HG02943 (cell line): ENCODE measurements at regions not wholly inside any gene's neighbourhood (a gene's known extent, or its start where the extent isn't known, plus 50 kb on each side); places are given as distances from the start of the nearest gene placed in this dataset.

Source experiments
- ATAC-seq: cut with Tn5 transposase; IDR thresholded peaks from one replicate; pipeline ENCODE4 v1.9.1; 2021; ENCODE audit warnings: mild to moderate bottlenecking, low read depth, moderate library complexity; ENCODE audit not compliant: unreplicated experiment

- ATAC-seq, result no peak
These were observed 188.0 kb upstream of the HDDC2 start for GRCh38 chr6:125489579-125490285.

DNA sequence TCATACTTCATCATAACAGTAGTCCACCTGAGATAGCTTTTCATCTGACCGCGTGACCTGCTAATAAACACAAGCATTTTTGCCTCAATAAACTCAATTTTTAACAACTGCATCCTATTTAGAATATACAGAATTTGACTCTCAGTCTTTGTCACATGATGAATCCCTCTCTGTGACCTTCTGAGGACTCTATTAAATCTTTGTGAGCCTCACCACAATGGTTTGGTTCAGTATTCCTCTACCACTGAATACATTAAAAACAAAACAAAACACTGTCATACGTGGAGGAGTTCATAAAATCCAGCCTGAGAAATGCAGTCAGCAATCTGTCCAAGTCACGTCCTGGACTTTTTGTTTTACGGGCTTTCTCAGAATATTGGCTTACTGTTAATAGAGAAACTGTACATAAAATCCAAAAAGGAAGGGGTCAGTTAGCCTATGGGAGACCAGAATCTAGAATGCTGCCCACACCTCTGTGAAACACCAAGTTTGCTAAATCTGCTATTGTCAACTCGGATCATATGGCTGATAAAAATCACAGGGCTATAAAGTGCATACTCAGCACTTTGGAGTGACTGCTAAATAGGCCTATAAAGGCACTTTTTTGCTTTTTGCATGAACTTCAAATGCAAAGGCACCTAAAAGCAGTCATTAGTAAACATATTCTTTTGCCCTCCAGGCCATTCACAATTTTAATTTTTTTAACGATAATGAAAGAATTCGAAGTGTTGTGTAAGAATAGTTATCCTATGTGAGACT, 190.3 kb upstream of the HDDC2 start:
- ATAC-seq, result no peak

- ATAC-seq, result no peak
These were observed 196.8 kb upstream of the HDDC2 start for GRCh38 chr6:125498606-125499005.

DNA sequence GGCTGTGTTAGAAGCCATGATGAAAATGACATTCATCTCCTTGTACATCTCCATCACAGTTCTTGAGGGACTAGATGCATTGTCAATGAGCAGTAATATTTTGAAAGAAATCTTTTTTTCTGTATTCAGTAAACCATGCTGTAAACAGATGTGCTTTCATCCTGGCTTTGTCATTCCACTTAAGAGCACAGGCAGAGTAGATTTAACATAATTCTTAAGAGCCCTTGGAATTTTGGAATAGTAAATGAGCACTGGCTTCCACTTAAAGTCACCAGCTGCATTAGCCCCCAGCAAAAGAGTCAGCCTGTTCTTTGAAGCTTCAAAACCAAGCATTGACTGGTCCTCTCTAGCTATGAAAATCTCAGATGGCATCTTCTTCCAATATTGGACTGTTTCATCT, 197.8 kb upstream of the HDDC2 start:
- no peak for ATAC-seq

DNA sequence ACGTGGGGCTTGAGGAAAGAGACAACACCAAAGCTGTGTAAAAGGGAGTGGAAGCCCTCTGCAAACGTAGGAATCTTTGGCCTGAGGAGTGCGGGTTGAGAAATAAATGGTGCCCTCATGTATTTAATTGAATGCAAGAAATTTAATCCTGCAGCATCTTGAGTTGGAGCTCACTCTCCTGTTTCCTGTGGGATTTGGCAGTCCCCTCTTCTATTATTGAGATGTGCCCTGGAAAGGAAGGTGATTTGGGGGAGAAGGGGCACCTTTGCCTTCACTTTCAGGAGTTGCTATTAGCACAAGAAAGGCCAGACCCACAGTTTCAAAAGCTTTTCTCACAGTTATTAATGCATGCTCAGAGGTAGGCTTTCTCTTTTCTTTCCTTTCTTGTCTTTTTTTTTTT, 201.4 kb upstream of the HDDC2 start:
- ATAC-seq, result no peak

- ATAC-seq, result no peak
These were observed 206.4 kb upstream of the HDDC2 start for GRCh38 chr6:125507987-125508655.

- no peak for ATAC-seq
These were observed 207.0 kb upstream of the HDDC2 start for GRCh38 chr6:125508793-125509192.

- ATAC-seq, result no peak
These were observed 207.7 kb upstream of the HDDC2 start for GRCh38 chr6:125509477-125509876.

- ATAC-seq, result no peak
These were observed 208.6 kb upstream of the HDDC2 start for GRCh38 chr6:125510405-125510804.

- ATAC-seq, result no peak
These were observed 210.1 kb upstream of the HDDC2 start for GRCh38 chr6:125511809-125512396.

DNA sequence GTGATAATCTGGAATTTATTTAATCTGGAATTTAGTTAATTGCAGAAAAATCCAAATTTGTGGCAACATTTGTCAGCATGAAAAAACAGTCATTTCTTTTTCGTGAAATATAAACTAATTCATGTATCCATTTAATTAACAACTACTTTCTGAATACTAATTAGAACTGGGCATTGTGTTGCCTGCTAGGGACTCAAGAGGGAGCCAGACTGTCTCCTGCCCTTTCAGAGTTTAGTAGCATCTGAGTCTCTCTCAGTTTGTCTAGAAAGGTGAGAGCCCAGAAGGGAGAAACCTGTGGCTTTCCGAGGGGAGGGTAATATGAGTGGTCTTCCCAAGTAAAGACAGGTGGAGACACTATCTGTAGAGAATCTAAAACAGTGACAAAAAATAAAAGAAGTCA, 210.9 kb upstream of the HDDC2 start:
- ATAC-seq, result no peak

GRCh38 chr6:125513978-125514377, 212.2 kb upstream of the HDDC2 start:
- no peak for ATAC-seq

GRCh38 chr6:125516644-125517043, 214.9 kb upstream of the HDDC2 start:
- no peak for ATAC-seq

- no peak for ATAC-seq
These were observed 217.6 kb upstream of the HDDC2 start for GRCh38 chr6:125519367-125519766.

DNA sequence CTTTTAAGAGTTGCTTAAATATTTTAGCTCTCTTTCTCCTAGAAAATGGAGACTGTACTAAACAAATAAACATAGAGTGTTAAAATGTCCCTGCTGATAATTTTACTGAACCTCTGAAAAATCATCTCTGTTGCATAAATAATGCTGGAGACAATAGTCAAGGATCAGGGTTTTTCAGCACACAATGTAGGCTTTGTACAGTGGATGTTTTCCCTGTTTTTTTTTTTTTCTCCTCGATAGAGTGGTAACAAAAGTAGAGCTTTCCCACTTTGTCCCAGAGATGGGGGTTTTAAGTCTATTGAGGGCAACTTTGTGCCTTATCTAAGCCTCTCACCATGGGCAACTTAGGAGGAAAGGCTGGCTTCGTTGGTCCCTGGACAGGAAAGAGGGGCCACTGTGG, 222.6 kb upstream of the HDDC2 start:
- no peak for ATAC-seq

DNA sequence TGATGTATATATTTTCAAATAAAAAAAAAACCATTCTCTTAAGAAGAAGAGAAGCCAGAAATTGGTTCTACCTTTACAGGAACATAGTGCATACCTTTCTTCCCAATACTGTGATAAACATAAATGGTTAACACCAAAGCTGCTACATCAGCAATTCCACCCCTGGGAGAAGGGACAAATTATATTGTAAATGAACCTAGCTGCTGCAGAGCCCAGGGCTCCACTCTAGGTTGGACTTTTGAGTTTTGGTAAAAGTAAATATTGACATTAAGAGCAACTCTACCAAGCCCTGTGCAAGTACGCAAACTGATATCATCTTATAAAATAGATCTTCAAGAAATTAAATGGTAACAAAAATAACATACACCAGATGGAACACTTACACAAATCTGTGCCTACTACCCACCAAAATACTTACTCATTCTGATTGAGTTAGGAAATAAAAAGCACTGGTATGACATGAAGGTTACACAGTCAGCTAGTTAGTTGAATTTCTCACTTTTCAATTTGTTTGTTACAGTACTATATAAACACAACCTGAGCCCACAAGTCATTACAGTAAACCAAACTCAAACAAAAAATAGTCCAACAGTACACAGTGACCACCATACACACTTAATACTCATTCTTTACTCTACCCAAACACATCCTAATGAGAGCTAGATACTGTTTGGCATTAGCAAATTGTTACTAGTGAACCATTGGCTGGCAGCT, 223.3 kb upstream of the HEY2 start:
- no peak for ATAC-seq

DNA sequence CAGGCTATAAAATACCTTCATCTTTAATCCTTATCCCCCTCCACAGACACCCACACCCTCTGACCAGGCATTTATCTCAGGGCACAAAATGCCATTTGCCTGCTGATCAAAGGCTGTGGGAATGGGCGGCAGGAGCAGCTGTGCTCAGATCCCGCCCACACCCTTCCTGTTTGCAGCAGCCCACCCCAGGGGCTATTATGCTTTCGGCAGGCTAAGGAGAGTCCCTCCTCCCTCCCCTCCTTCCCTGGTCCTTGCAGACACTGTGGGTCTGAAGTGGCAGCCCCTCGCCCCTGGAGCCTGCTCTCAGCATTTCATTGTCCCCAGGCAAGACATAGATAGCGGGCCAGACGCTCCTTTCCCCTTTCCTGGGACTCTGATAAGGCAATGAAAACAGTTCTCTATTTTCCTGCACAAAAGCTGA, 220.8 kb upstream of the HEY2 start:
- no peak for ATAC-seq

DNA sequence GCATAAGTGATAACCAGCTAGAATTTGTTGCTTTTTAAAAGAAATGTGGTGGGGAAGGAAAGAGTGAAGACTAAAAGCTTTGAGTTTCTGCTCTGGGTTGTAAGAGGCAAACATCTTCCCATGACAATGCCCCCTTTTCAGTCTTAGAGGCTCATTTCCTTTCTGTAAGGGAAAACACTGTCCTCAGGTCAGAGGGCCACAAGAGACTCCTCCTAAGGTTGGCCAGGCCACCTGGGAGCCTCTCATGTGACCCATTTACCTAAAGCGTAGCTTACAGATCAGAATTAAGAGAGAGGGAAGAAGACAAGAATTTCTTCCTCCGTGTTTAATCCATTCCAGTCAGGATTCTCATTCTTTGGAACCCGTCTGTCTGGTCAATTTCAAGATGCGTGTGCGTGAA, 220.4 kb upstream of the HEY2 start:
- no peak for ATAC-seq

DNA sequence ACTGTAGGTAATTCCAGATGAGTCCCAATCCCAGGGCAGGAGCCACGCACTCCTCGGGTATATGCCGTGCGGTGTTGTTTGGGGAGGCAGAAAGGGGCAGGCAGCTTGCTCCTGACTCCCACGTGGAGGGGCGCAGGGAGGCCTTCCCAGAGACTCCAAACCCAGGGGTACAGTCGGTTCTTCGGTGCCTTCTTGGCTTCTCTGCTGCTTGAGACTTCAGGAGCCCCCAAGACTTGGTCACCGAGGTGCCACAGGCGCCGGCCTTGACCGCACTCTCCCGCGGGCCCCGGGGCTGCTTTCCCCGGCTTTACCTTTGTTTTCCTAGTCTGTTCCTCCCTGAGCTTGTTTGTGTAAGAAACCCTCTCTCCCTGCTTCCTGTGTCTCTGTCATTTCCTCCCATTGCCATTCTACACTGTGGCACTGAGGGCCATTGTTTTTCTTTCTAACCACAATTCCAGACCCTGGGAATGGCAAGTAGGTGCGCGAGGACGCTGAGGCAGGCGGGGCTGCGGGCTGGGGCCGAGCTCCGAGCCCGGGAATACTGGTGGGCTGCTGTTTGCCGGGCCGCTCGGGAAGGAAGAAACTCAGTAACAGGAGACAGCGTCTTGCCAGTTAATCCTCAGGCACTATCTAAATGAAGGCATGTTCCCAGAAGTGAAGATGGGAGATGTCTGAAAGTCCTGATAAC, 215.6 kb upstream of the HEY2 start:
- ATAC-seq, result no peak
